ENCODE measurements at regions not wholly inside any gene's neighbourhood (a gene's known extent, or its start where the extent isn't known, plus 50 kb on each side); places are given as distances from the start of the nearest gene placed in this dataset.

GRCh38 chr6:132007474-132008190 is 56.5 kb upstream of the CCN2 start:
- DNase-seq: no peak
- intact Hi-C loops (cut with micrococcal nuclease): no loop called here
- Mint-ChIP-seq H3K36me3 (no peaks in the 10 kb centered on the region), H3K4me1 (peaks cover 6% of the 10 kb centered on the region), H3K27ac (no peak overlapping the region), H3K27me3 (ENCODE audit: low read depth in 3 of 3) (peaks cover 0 to 2% (median 0%) of the 10 kb centered on the region in 3 donors), H3K4me3 (no peak overlapping the region), H3K9me3 (peaks cover 0 to 12% (median 6%) of the 10 kb centered on the region in 7 donors)
- Histone ChIP-seq H3K9ac (ENCODE audit: insufficient read depth, low read length, poor library complexity, severe bottlenecking) (no peak overlapping the region), H4K20me1 (ENCODE audit: insufficient read depth, low read length) (no peaks in the 10 kb centered on the region), H3K4me2 (replicated peaks; ENCODE audit: extremely low read depth, low read length, poor library complexity, severe bottlenecking) (no peak overlapping the region), H3K27me3 (ENCODE audit: control insufficient read depth in 2 of 2, insufficient read depth in 2 of 2, low read length in 2 of 2) (no peaks in the 10 kb centered on the region), H2AFZ (ENCODE audit: insufficient read depth, low read depth, low read length, poor library complexity, severe bottlenecking) (no peak overlapping the region), H3K27ac (ENCODE audit: low read depth in 1 of 2, low read length in 2 of 2) (no peak overlapping the region), H3K4me3 (replicated peaks in 1 of 3; ENCODE audit: low read depth in 2 of 3, low read length in 3 of 3) (no peak overlapping the region), H3K9me3 (replicated peaks in 1 of 2; ENCODE audit: control insufficient read depth in 1 of 2, insufficient read depth in 1 of 2, low read length in 2 of 2) (peaks cover 0 to 5% of the 10 kb centered on the region in 2 donors), H3K4me1 (ENCODE audit: control insufficient read depth in 1 of 2, insufficient read depth in 2 of 2, low read length in 2 of 2) (no peaks in the 10 kb centered on the region), H3K36me3 (replicated peaks in 1 of 2; ENCODE audit: control insufficient read depth in 1 of 2, insufficient read depth in 2 of 2, low read length in 2 of 2) (no peaks in the 10 kb centered on the region), H3K79me2 (ENCODE audit: insufficient read depth, low read length) (no peaks in the 10 kb centered on the region)
- TF ChIP-seq CTCF (IDR thresholded peaks at IDR 0.05): no peak
- 80% methylated on average over 1 of the region's 2 CpGs for WGBS (ENCODE audit: insufficient coverage)

DNA sequence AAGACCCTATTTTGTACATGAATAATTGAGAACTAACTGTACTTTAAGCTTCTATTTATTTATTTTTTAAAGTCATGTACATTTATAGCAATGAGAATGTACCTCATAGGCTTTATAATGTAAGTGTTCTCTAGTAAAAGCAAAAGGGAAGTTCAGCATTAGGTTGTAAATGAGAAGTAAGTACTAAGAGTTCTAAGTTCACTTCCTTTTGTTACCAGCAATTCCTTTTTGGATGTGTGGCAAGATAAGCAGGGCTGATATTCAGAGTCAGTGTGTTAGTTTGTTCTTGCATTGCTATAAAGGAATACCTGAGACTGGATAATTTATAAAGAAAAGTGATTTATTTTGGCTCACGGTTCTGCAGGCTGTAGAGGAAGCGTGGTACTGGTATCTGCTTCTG is 54.0 kb upstream of the CCN2 start:
- intact Hi-C loops (cut with micrococcal nuclease): no loop called here
- Histone ChIP-seq H3K4me1 (ENCODE audit: control insufficient read depth in 1 of 2, insufficient read depth in 2 of 2, low read length in 2 of 2) (no peaks in the 10 kb centered on the region), H3K4me3 (replicated peaks in 1 of 3; ENCODE audit: low read depth in 2 of 3, low read length in 3 of 3) (no peak overlapping the region), H3K4me2 (replicated peaks; ENCODE audit: extremely low read depth, low read length, poor library complexity, severe bottlenecking) (no peak overlapping the region), H3K9ac (ENCODE audit: insufficient read depth, low read length, poor library complexity, severe bottlenecking) (no peak overlapping the region), H2AFZ (ENCODE audit: insufficient read depth, low read depth, low read length, poor library complexity, severe bottlenecking) (no peak overlapping the region), H3K9me3 (replicated peaks in 1 of 2; ENCODE audit: control insufficient read depth in 1 of 2, insufficient read depth in 1 of 2, low read length in 2 of 2) (peaks cover 0 to 5% of the 10 kb centered on the region in 2 donors), H3K36me3 (replicated peaks in 1 of 2; ENCODE audit: control insufficient read depth in 1 of 2, insufficient read depth in 2 of 2, low read length in 2 of 2) (no peaks in the 10 kb centered on the region), H3K79me2 (ENCODE audit: insufficient read depth, low read length) (no peaks in the 10 kb centered on the region), H3K27ac (ENCODE audit: low read depth in 1 of 2, low read length in 2 of 2) (no peak overlapping the region), H4K20me1 (ENCODE audit: insufficient read depth, low read length) (no peaks in the 10 kb centered on the region), H3K27me3 (ENCODE audit: control insufficient read depth in 2 of 2, insufficient read depth in 2 of 2, low read length in 2 of 2) (no peaks in the 10 kb centered on the region)
- H3K27me3 Mint-ChIP-seq (ENCODE audit: low read depth in 3 of 3): peaks cover 0 to 2% (median 0%) of the 10 kb centered on the region in 3 donors
- H3K36me3 Mint-ChIP-seq: no peaks in the 10 kb centered on the region
- H3K4me1 Mint-ChIP-seq: peaks cover 6% of the 10 kb centered on the region
- no peak for DNase-seq
- H3K4me3 Mint-ChIP-seq: no peak overlapping the region
- H3K9me3 Mint-ChIP-seq: peaks cover 0 to 12% (median 6%) of the 10 kb centered on the region in 7 donors
- 27% methylated on average over 2 of the region's 2 CpGs for WGBS (ENCODE audit: insufficient coverage)
- no peak overlapping the region for H3K27ac Mint-ChIP-seq
- TF ChIP-seq CTCF (IDR thresholded peaks at IDR 0.05): no peak

Data from CD14-positive monocyte (primary cell).